DMS53 (cell line): ENCODE measurements at regions not wholly inside any gene's neighbourhood (a gene's known extent, or its start where the extent isn't known, plus 50 kb on each side); places are given as distances from the start of the nearest gene placed in this dataset.
"Not testable (repeated sequence)": the region's sequence is repeated elsewhere in the genome, so short reads cannot be mapped to it uniquely, and the experiment has no call there.

Source experiments
- DNase-seq: peaks from one replicate; lab custom pipeline; 2025; lab: John Stamatoyannopoulos, UW

- no peak for DNase-seq
Measured at GRCh38 chr2:128414946-128415778, 96.5 kb upstream of the HS6ST1 start.

GRCh38 chr2:128415779-128416061 lies 97.1 kb upstream of the HS6ST1 start:
- no peak for DNase-seq

GRCh38 chr2:128416109-128416785 lies 97.6 kb upstream of the HS6ST1 start:
- no peak for DNase-seq

GRCh38 chr2:128416806-128417205 lies 98.1 kb upstream of the HS6ST1 start:
- no peak for DNase-seq

- not testable (repeated sequence) for DNase-seq
Measured at GRCh38 chr2:128417264-128417663, 98.6 kb upstream of the HS6ST1 start.

- no peak for DNase-seq
Measured at GRCh38 chr2:128420131-128420530, 101.5 kb upstream of the HS6ST1 start.

GRCh38 chr2:128420776-128421175 lies 102.1 kb upstream of the HS6ST1 start:
- DNase-seq = no peak

- DNase-seq = no peak
Measured at GRCh38 chr2:128421286-128421685, 102.6 kb upstream of the HS6ST1 start.

GRCh38 chr2:128421861-128422311 lies 103.2 kb upstream of the HS6ST1 start:
- no peak for DNase-seq

- no peak for DNase-seq
Measured at GRCh38 chr2:128422571-128422970, 103.9 kb upstream of the HS6ST1 start.

GRCh38 chr2:128423788-128424165 lies 105.1 kb upstream of the HS6ST1 start:
- DNase-seq = no peak

- DNase-seq = no peak
Measured at GRCh38 chr2:128424406-128425171, 105.9 kb upstream of the HS6ST1 start.

GRCh38 chr2:128425216-128425615 lies 106.5 kb upstream of the HS6ST1 start:
- no peak for DNase-seq

- DNase-seq = no peak
Measured at GRCh38 chr2:128425731-128426620, 107.3 kb upstream of the HS6ST1 start.

GRCh38 chr2:128427413-128427755 lies 108.7 kb upstream of the HS6ST1 start:
- no peak for DNase-seq

- no peak for DNase-seq
Measured at GRCh38 chr2:128428415-128428814, 109.7 kb upstream of the HS6ST1 start.

- no peak for DNase-seq
Measured at GRCh38 chr2:128432423-128432822, 113.8 kb upstream of the HS6ST1 start.

- DNase-seq = no peak
Measured at GRCh38 chr2:128433911-128434550, 115.4 kb upstream of the HS6ST1 start.

- no peak for DNase-seq
Measured at GRCh38 chr2:128435576-128436478, 117.2 kb upstream of the HS6ST1 start.

GRCh38 chr2:128436479-128437203 lies 118.0 kb upstream of the HS6ST1 start:
- no peak for DNase-seq
